ENCODE measurements at regions not wholly inside any gene's neighbourhood (a gene's known extent, or its start where the extent isn't known, plus 50 kb on each side); places are given as distances from the start of the nearest gene placed in this dataset.
"Not testable (repeated sequence)": the region's sequence is repeated elsewhere in the genome, so short reads cannot be mapped to it uniquely, and the experiment has no call there.

- peaks cover 22% of the 10 kb centered on the region for H3K4me1 Mint-ChIP-seq
- H3K4me3 Mint-ChIP-seq, result no peak overlapping the region
- ATAC-seq, result no peak
- DNase-seq, result no peak
- CTCF ChIA-PET, result no interaction called here
- peaks cover 2% of the 10 kb centered on the region for H3K9me3 Mint-ChIP-seq (ENCODE audit: low read depth)
- H3K36me3 Mint-ChIP-seq, result peaks cover 36% of the 10 kb centered on the region
- H3K27ac Mint-ChIP-seq, result peak overlapping the region; percentile 70
- H3K27me3 Mint-ChIP-seq, result no peaks in the 10 kb centered on the region
Observed at GRCh38 chr1:121483234-121483633, 298.5 kb downstream of the SRGAP2C start.

- no peaks in the 10 kb centered on the region for H3K27me3 Mint-ChIP-seq
- CTCF ChIA-PET, result no interaction called here
- DNase-seq (no peak), ATAC-seq (no peak)
- no peaks in the 10 kb centered on the region for H3K9me3 Mint-ChIP-seq (ENCODE audit: low read depth)
- peaks cover 35% of the 10 kb centered on the region for H3K36me3 Mint-ChIP-seq
- no peak overlapping the region for H3K4me3 Mint-ChIP-seq
- peaks cover 22% of the 10 kb centered on the region for H3K4me1 Mint-ChIP-seq
- H3K27ac Mint-ChIP-seq, result peak overlapping the region; percentile 70
Observed at GRCh38 chr1:121483961-121484424, 299.2 kb downstream of the SRGAP2C start.

GRCh38 chr1:121494796-121495195 lies 310.0 kb downstream of the SRGAP2C start:
- not testable (repeated sequence) for H3K9me3 Mint-ChIP-seq (ENCODE audit: low read depth)

GRCh38 chr1:121511455-121511854 lies 326.7 kb downstream of the SRGAP2C start:
- H3K36me3 Mint-ChIP-seq, result peaks cover 42% of the 10 kb centered on the region
- not testable (repeated sequence) for ATAC-seq, DNase-seq

More at GRCh38 chr1:121494796-121495195, 310.0 kb downstream of the SRGAP2C start:
- H3K27ac Mint-ChIP-seq, H3K27me3 Mint-ChIP-seq, CTCF ChIA-PET, DNase-seq, H3K4me1 Mint-ChIP-seq, ATAC-seq, H3K36me3 Mint-ChIP-seq, H3K4me3 Mint-ChIP-seq: not testable (repeated sequence)

GRCh38 chr1:121511876-121512275 lies 327.1 kb downstream of the SRGAP2C start:
- ATAC-seq, H3K27ac Mint-ChIP-seq, CTCF ChIA-PET, H3K4me3 Mint-ChIP-seq, H3K27me3 Mint-ChIP-seq, DNase-seq: not testable (repeated sequence)
- Mint-ChIP-seq H3K4me1 (peaks cover 22% of the 10 kb centered on the region), H3K9me3 (ENCODE audit: low read depth) (peaks cover 27% of the 10 kb centered on the region), H3K36me3 (peaks cover 40% of the 10 kb centered on the region)

More at GRCh38 chr1:121511455-121511854, 326.7 kb downstream of the SRGAP2C start:
- H3K27ac Mint-ChIP-seq, H3K4me3 Mint-ChIP-seq, H3K27me3 Mint-ChIP-seq, CTCF ChIA-PET: not testable (repeated sequence)
- Mint-ChIP-seq H3K4me1 (peaks cover 20% of the 10 kb centered on the region), H3K9me3 (ENCODE audit: low read depth) (peaks cover 28% of the 10 kb centered on the region)

- Mint-ChIP-seq H3K4me1 (peaks cover 49% of the 10 kb centered on the region), H3K27me3 (no peaks in the 10 kb centered on the region), H3K4me3 (no peak overlapping the region), H3K36me3 (peaks cover 33% of the 10 kb centered on the region), H3K27ac (peak overlapping the region; percentile 94), H3K9me3 (ENCODE audit: low read depth) (peaks cover 10% of the 10 kb centered on the region)
- CTCF ChIA-PET, result no interaction called here
- DNase-seq, result no peak
- no peak for ATAC-seq
Observed at GRCh38 chr1:121515235-121515634, 330.5 kb downstream of the SRGAP2C start.

GRCh38 chr1:121516234-121516967 lies 331.6 kb downstream of the SRGAP2C start:
- H3K9me3 Mint-ChIP-seq (ENCODE audit: low read depth), result peaks cover 9% of the 10 kb centered on the region
- H3K27ac Mint-ChIP-seq, result peak overlapping the region; percentile 94
- CTCF ChIA-PET, result interaction anchor here (1.6 to 1.7 kb wide), 2 partner anchors 58 to 68 kb away, joined by 6 to 7 read pairs; no protein-coding TSS in a partner anchor
- DNase-seq (peak; percentile 77), ATAC-seq (peak; percentile 43)
- H3K4me1 Mint-ChIP-seq, result peaks cover 58% of the 10 kb centered on the region
- H3K36me3 Mint-ChIP-seq, result peaks cover 31% of the 10 kb centered on the region
- H3K4me3 Mint-ChIP-seq, result peak overlapping the region; percentile 56
- H3K27me3 Mint-ChIP-seq, result no peaks in the 10 kb centered on the region

GRCh38 chr1:121517586-121518230 lies 332.9 kb downstream of the SRGAP2C start:
- Mint-ChIP-seq H3K27ac (peak overlapping the region; percentile 94), H3K9me3 (ENCODE audit: low read depth) (peaks cover 7% of the 10 kb centered on the region), H3K36me3 (peaks cover 26% of the 10 kb centered on the region), H3K27me3 (no peaks in the 10 kb centered on the region), H3K4me3 (peak overlapping the region; percentile 90), H3K4me1 (peaks cover 55% of the 10 kb centered on the region)
- DNase-seq, result no peak
- ATAC-seq, result no peak
- CTCF ChIA-PET, result interaction anchor here (1.6 to 1.7 kb wide), 2 partner anchors 59 to 69 kb away, joined by 6 to 7 read pairs; no protein-coding TSS in a partner anchor

- peaks cover 7% of the 10 kb centered on the region for H3K9me3 Mint-ChIP-seq (ENCODE audit: low read depth)
- no peaks in the 10 kb centered on the region for H3K27me3 Mint-ChIP-seq
- ATAC-seq (no peak), DNase-seq (no peak)
- CTCF ChIA-PET, result interaction anchor here (1.9 kb wide), 1 partner anchor 33 kb away, joined by 8 read pairs; no protein-coding TSS in a partner anchor
- H3K4me1 Mint-ChIP-seq, result peaks cover 55% of the 10 kb centered on the region
- H3K36me3 Mint-ChIP-seq, result peaks cover 25% of the 10 kb centered on the region
- peak overlapping the region; percentile 90 for H3K4me3 Mint-ChIP-seq
- peak overlapping the region; percentile 94 for H3K27ac Mint-ChIP-seq
Observed at GRCh38 chr1:121518726-121519041, 333.9 kb downstream of the SRGAP2C start.

- peaks cover 3% of the 10 kb centered on the region for H3K9me3 Mint-ChIP-seq (ENCODE audit: low read depth)
- CTCF ChIA-PET, result interaction anchor here (1.1 to 1.9 kb wide), 2 partner anchors 32 to 73 kb away, joined by 4 to 8 read pairs; no protein-coding TSS in a partner anchor
- ATAC-seq (peak; percentile 91), DNase-seq (peak; percentile 94)
- peaks cover 55% of the 10 kb centered on the region for H3K4me1 Mint-ChIP-seq
- H3K27me3 Mint-ChIP-seq, result no peaks in the 10 kb centered on the region
- H3K36me3 Mint-ChIP-seq, result peaks cover 24% of the 10 kb centered on the region
- peak overlapping the region; percentile 94 for H3K27ac Mint-ChIP-seq
- peak overlapping the region; percentile 90 for H3K4me3 Mint-ChIP-seq
Observed at GRCh38 chr1:121519042-121519755, 334.4 kb downstream of the SRGAP2C start.

GRCh38 chr1:121519756-121520286 lies 335.0 kb downstream of the SRGAP2C start:
- not testable (repeated sequence) for DNase-seq

GRCh38 chr1:121522061-121522759 lies 337.4 kb downstream of the SRGAP2C start:
- Mint-ChIP-seq H3K9me3 (ENCODE audit: low read depth) (no peaks in the 10 kb centered on the region), H3K27me3 (no peaks in the 10 kb centered on the region), H3K36me3 (peaks cover 24% of the 10 kb centered on the region), H3K4me3 (no peak overlapping the region), H3K27ac (no peak overlapping the region), H3K4me1 (peaks cover 35% of the 10 kb centered on the region)
- CTCF ChIA-PET, result no interaction called here
- ATAC-seq (no peak), DNase-seq (no peak)

More at GRCh38 chr1:121519756-121520286, 335.0 kb downstream of the SRGAP2C start:
- H3K27me3 Mint-ChIP-seq; ATAC-seq; H3K9me3 Mint-ChIP-seq (ENCODE audit: low read depth): not testable (repeated sequence)
- CTCF ChIA-PET, result interaction anchor here (0.9 to 1.9 kb wide), 3 partner anchors 10 to 74 kb away, joined by 3 to 8 read pairs (median 4); no protein-coding TSS in a partner anchor
- Mint-ChIP-seq H3K27ac (peak overlapping the region; percentile 94), H3K4me1 (peaks cover 54% of the 10 kb centered on the region), H3K4me3 (peak overlapping the region; percentile 90), H3K36me3 (peaks cover 28% of the 10 kb centered on the region)

All from activated CD8-positive, alpha-beta memory T cell treated with anti-CD3 and anti-CD28 coated beads, Interleukin-2, amount 10 ng/mL, durations not matched to agents 7 days and 5 days (primary cell).